Stimulated activated CD4-positive, alpha-beta T cell treated with anti-CD3 and anti-CD28 coated beads, Interleukin-2, amount 100 ng/mL, for 24 hours (primary cell): ENCODE measurements at regions not wholly inside any gene's neighbourhood (a gene's known extent, or its start where the extent isn't known, plus 50 kb on each side); places are given as distances from the start of the nearest gene placed in this dataset.
A peak's percentile ranks its signal among the peaks of the same experiment; 100 is the strongest.
"Not testable (repeated sequence)": the region's sequence is repeated elsewhere in the genome, so short reads cannot be mapped to it uniquely, and the experiment has no call there.

Source experiments
- DNase-seq, 2 donors: peaks; one replicate each; pipeline ENCODE4 v3.0.0-alpha.2; 2020

DNA sequence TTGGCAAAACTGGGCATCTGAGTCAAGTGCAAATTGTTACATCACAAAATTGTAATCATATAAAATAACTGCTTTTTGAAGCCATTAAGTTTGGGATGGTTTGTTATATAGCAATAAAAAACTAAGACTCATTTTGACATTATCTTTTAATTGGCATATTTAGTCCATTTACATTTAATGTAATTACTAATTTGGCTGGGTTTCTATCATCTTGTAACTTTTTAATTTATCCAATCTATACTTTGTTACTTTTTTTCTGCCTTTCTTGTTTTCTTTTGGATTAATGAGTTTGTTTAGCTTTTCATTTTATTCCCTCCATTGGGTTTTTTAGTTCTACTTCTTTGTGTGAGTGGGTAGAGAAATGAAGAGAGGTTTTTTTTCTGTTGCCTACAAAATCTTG, 76.3 kb downstream of the DRAM2 start:
- DNase-seq, result no peak

DNA sequence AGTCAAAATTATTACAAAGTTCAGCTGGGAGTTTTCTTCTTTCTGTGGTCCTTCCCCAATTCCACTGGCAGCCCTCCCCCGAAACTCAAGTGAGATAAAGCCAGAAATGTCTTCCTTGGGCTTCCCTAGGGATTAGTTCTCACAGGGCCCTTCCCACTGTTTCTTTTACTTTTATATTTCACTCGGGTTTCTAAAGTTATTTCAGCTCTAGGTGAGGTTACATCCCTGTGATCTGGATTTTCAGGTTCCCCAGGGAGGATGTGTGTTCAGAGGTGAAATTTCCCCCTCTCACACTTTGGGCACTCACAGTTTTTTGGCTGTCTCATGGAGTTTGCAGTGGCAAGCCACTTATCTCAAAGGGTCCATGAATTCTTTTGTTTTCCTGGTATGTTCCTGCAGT, 77.3 kb downstream of the DRAM2 start:
- DNase-seq, result no peak

DNA sequence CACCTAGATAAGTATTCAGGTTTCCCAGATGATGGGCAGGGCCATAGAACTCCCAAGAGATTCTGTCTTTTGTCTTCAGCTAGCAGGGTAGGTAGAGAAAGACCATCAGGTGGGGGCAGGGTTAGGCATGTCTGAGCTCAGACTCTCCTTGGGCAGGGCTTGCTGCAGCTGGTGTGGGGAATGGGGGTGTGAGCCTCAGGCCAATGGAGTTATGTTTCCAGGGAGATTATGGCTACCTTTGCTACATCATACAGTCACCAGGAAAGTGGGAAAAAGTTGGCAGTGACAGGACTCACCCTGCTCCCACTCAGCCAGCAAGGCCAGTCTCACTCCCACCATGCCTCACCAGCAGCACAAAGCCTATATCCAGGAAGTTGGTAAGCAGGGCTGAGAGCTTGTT, 77.8 kb downstream of the DRAM2 start:
- DNase-seq, result no peak

DNA sequence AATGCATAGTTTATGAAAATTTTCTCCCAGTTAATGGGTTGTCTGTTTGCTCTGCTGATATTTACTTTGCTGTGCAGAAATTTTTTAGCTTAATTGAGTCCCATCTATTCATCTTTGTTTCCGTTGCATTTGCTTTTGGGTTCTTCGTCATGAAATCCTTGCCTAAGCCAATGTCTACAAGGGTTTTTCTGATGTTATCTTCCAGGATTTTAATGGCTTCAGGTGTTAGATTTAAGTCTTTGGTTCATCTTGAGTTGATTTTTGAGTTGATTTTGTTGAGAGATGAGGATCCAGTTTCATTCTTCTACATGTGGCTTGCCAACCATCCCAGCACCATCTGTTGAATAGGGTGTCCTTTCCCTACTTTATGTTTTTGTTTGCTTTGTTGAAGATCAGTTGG, 85.2 kb downstream of the DRAM2 start:
- DNase-seq, result no peak

DNA sequence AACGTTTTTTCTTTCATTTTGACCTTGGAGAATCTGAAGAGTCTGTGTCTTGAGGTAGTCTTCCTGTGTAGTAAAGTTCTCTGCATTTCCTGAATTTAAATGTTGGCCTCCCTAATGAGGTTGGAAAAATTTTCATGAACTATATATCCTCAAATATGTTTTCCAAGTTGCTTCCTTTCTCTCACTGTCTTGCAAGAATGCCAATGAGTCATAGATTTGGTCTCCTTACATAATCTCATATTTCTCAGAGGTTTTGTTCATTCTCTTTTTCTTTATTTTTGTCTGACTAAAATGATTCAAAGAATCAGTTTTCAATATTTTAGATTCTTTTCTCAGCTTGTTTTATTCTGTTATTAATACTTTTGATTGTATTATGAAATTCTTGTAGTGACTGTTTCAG, 87.6 kb downstream of the DRAM2 start:
- DNase-seq, result no peak

DNA sequence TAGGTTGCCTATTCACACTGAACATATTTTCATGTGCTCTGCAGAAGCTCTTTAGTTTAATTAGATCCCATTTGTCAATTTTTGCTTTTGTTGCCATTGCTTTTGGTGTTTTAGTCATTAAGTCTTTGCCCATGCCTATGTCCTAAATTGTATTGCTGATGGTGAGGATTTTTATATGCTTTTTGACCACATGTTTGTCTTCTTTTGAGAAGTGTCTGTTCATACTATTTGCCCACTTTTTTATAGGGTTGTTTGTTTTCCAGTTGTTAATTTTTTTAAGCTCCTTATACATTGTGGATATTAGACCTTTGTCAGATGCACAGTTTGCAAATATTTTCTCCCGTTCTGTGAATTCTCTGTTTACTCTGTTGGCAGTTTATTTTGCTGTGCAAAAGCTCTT, 84.5 kb upstream of the LRIF1 start:
- DNase-seq, result not testable (repeated sequence)

DNA sequence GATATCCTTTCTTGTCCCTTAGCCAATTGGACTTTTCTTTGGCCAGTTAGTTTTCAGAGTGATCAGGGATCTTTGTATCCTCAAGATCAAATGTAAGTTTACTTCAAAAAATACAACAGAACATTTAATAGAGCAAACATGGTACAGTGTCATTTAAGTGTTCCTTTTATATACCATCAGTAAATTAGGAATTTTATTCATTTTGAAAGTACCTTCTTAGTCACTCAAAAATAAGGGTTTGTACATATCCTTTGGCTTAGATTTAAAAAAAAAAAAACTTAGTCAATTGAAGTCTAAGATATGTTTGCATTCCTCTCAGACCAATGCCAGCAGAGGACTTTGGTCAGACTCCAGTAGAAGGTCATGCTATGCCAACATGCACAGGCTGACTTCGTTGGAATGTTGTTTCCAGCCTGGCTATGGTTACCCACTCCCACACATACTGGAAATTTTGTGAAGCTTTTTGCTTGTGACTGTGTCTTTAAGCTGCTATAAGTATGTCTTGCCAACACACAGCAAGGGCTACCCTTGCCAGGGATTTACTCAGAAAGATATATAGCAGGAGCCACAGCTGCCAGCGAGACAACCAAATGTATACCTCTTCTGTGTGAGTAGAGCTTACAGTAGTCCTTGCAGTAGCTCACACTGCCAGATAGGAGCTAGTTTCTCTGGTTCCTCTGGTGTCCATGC, 81.5 kb upstream of the LRIF1 start:
- no peak for DNase-seq

DNA sequence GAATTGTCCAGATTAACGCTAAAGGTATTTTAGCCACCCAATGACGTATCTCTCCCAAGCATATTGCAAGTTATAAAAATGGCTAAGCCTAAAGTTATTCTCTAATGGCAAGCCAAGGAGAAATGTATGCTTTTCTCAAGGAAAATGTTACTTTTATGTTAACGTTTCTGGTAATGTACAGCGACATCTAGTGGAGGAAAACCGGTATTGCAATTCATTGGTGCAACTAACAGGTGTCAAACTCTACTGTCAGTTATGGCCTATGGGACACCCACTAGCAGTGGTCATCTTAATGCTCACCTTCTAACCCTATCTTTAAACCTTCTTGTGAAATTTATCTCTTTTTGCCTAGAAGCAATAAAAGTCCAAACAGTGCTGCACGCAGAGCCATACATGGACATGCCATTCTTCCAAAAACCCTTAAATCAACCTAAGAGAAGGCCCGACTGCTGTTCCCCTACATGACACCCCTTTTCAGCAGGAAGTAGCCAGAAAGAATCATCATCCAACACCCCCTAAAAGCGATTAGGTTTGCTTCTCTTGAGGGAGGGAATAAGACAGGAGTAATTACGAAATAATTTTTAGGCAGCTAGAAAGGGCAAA, 68.7 kb upstream of the LRIF1 start:
- DNase-seq, result peak in 1 of 2 donors; percentile 47

DNA sequence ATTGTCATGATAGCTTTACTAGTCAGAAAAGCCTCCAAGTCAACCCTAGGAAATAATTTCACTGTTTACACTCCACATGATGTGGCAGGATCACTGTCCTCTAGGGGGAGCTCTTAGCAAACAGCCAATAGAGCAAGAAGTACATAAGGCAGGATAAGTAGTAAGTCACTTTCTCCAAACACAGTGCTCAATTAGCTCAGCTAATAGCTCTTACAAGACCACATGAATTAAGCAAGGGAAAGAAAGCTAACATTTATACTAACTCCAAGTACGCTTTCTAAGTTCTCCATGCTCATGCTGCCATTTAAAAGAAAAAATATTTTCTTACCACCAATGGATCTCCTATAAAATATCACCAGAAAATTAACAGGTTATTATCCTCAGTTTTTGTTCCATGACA, 66.9 kb upstream of the LRIF1 start:
- peak; percentile 36 to 59 for DNase-seq

DNA sequence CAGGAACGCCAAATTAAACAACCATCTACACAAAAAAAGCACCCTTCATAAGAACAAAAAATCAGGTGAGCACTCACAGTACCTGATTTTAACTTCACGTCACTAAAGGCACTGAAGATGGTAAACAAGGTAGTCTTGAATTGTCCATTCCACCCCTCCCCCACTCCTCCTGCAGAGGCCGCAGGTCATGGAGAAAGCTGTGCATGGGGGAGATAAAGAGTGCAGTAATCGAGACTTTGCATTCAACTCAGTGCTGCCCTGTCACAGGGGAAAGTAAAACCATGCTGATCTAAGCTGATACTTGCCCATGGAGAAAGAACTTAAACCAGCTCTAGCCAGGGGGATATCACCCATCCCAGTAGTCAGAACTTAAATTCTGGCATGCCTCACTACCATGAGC, 61.4 kb upstream of the LRIF1 start:
- DNase-seq, result no peak

DNA sequence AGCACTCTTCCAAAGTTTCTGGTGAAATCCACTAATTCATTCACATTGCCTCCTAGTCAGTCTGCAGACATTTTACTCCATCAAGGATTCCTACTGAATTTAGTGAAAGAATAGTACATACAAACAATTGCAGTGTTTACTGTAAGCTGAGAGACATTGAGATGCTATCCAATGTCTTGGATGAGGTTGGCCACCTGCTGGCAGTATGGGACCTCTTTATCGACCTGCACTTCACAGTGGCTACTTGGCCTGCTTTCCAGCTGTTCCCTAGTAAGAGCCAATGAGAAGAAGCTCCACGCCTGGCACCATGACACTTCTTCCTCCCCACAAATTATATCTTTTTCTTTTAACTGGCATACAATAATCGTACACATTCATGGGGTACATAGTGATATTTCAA, 51.5 kb upstream of the LRIF1 start:
- DNase-seq, result no peak
